Epithelial cell of proximal tubule (primary cell): ENCODE measurements at regions not wholly inside any gene's neighbourhood (a gene's known extent, or its start where the extent isn't known, plus 50 kb on each side); places are given as distances from the start of the nearest gene placed in this dataset.

Experiments
- DNase-seq: peaks from one replicate; pipeline ENCODE4 v3.0.0-alpha.2; 2011; ENCODE audit warnings: low read depth
- H3K4me3 ChIP-seq: 2 replicates; pipeline ENCODE4 v1.5.1; 2011; ENCODE audit warnings: low read depth, mild to moderate bottlenecking, low read length
- CTCF ChIP-seq: conservative IDR thresholded peaks from 2 replicates; pipeline ENCODE4 v1.5.1; 2012; ENCODE audit warnings: low read depth, mild to moderate bottlenecking, low read length

GRCh38 chr4:26144526-26145155 lies 176.2 kb upstream of the RBPJ start:
- TF ChIP-seq CTCF = no peak
- no peak overlapping the region for H3K4me3 ChIP-seq
- DNase-seq = no peak

- no peak overlapping the region for H3K4me3 ChIP-seq
- DNase-seq = no peak
- no peak for TF ChIP-seq CTCF
Observed at GRCh38 chr4:26145212-26145611, 175.6 kb upstream of the RBPJ start.

- no peak overlapping the region for H3K4me3 ChIP-seq
- no peak for TF ChIP-seq CTCF
- no peak for DNase-seq
Observed at GRCh38 chr4:26148927-26149326, 171.9 kb upstream of the RBPJ start.

- DNase-seq = no peak
- no peak overlapping the region for H3K4me3 ChIP-seq
- no peak for TF ChIP-seq CTCF
Observed at GRCh38 chr4:26150948-26151347, 169.9 kb upstream of the RBPJ start.

- H3K4me3 ChIP-seq = no peak overlapping the region
- DNase-seq = no peak
- TF ChIP-seq CTCF = no peak
Observed at GRCh38 chr4:26151615-26152014, 169.2 kb upstream of the RBPJ start.

- no peak for DNase-seq
- no peak for TF ChIP-seq CTCF
- no peak overlapping the region for H3K4me3 ChIP-seq
Observed at GRCh38 chr4:26152056-26152455, 168.8 kb upstream of the RBPJ start.

GRCh38 chr4:26157541-26157940 lies 163.3 kb upstream of the RBPJ start:
- TF ChIP-seq CTCF = no peak
- DNase-seq = no peak
- H3K4me3 ChIP-seq = no peak overlapping the region
